HG02884 (cell line): ENCODE measurements at regions not wholly inside any gene's neighbourhood (a gene's known extent, or its start where the extent isn't known, plus 50 kb on each side); places are given as distances from the start of the nearest gene placed in this dataset.
"Not testable (repeated sequence)": the region's sequence is repeated elsewhere in the genome, so short reads cannot be mapped to it uniquely, and the experiment has no call there.

Experiments
- ATAC-seq: cut with Tn5 transposase; IDR thresholded peaks from one replicate; pipeline ENCODE4 v1.9.1; 2021; ENCODE audit warnings: mild to moderate bottlenecking, moderate library complexity; ENCODE audit not compliant: unreplicated experiment

- ATAC-seq = peak; percentile 71
Measured at GRCh38 chr2:224650815-224651439, 65.2 kb downstream of the CCDC195 start.

GRCh38 chr2:224647684-224648083, 62.5 kb upstream of the CUL3 start:
- ATAC-seq = not testable (repeated sequence)

GRCh38 chr2:224646242-224646846, 61.2 kb upstream of the CUL3 start:
- ATAC-seq = no peak

GRCh38 chr2:224645722-224646121, 60.6 kb upstream of the CUL3 start:
- no peak for ATAC-seq

- no peak for ATAC-seq
Measured at GRCh38 chr2:224640679-224641078, 55.5 kb upstream of the CUL3 start.

- peak; percentile 90 for ATAC-seq
Measured at GRCh38 chr2:224638301-224638823, 53.2 kb upstream of the CUL3 start.
